HG02759 (cell line): ENCODE measurements at regions not wholly inside any gene's neighbourhood (a gene's known extent, or its start where the extent isn't known, plus 50 kb on each side); places are given as distances from the start of the nearest gene placed in this dataset.
"Not testable (repeated sequence)": the region's sequence is repeated elsewhere in the genome, so short reads cannot be mapped to it uniquely, and the experiment has no call there.

Experiments
- ATAC-seq: cut with Tn5 transposase; IDR thresholded peaks from one replicate; pipeline ENCODE4 v1.9.1; 2021; ENCODE audit warnings: mild to moderate bottlenecking, moderate library complexity; ENCODE audit not compliant: unreplicated experiment

DNA sequence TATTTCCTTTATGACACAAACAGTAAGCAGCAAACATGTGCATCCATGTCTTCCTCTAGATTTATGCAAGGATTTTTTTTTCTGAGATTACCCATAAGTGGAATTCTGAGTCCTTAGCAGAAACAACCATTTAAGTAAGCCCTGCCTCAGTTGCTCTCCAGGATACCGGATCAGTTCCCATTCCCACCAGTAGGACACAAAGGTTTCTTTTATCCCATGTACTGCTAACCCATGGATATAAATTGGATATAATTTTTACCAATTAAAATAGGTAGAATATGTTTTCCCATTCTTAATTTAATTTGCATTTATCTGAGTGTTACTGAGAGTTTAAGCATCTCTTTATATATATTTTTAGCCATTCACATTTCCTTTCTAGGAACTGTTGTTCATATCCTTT, 280.9 kb downstream of the FGFR2 start:
- ATAC-seq, result no peak

DNA sequence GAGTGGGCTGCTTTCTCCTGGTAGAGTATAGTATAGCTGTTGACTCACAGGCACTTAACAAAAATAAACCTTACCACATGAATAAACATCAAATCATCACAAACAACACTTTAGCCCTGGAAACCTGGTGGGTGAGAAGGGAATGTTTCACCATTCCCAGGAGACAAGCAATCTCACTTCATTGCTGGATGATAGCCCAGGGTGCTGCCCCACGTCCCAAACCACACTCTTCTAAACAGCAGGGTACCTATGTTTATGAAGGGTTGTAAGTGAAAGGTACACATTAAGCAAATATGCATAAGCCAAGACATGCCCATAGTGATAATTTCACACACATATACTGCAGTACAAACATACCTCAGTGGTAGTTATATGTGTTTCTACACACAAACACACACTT, 276.2 kb downstream of the FGFR2 start:
- ATAC-seq, result no peak

DNA sequence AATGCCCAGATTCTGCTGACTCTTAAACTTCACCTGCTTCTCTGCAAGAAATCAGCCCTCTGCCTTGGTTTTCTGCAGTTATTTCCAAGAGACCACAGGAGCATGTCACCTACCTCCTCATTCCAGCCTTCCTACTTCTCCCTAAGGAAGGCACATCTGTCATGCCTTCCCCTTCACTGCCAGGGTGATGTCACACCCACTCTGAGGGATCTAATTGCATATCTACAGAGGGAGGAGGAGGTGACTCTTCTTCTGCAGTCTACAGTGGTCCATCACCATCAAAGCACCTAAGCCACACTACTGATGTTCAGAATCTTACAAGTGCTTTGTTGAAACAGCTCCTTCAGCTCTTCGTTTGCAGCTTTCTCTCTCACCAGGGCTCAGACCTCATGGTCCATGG, 275.5 kb downstream of the FGFR2 start:
- no peak for ATAC-seq

DNA sequence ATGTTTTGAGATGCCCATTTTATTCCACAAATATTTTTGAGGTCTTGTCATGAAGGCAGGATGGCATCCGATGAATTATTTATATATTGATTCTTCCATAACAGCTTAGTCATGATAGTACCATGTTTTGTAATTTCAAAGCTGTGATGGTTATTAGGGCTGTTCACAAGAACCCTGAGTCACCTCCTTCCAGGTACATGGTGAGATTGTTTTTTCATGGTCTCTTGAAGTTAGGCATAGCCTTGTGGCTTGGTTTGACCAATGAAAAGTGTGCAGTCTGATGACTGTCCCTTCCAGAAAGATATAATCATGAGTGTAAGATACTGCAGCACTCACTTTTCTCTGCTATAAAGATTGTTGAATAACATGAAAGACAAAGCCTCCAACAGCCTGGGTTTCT, 274.8 kb downstream of the FGFR2 start:
- ATAC-seq, result no peak

DNA sequence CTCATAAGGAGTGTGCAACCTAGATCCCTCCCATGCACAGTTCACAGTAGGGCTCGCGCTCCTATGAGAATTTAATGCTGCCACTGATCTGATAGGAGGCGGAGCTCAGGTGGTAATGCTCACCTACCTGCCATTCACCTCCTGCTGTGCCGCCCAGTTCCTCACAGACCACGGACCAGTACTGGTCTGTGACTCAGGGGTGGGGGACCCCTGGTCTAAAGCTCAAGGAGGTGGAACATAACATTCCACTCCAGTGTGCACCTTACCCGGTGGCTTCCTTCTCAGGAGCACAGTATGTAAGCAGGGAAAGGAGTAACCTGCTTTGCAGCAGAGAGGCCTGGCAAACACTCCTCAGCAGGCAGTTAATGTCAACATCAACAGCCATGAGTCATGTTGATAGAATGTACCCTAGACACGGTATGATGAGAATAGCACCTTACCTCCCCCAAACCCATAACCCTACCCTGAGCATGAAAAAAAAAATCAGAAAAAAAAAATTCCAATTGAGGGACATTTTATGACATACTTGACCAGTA, 273.5 kb downstream of the FGFR2 start:
- no peak for ATAC-seq

DNA sequence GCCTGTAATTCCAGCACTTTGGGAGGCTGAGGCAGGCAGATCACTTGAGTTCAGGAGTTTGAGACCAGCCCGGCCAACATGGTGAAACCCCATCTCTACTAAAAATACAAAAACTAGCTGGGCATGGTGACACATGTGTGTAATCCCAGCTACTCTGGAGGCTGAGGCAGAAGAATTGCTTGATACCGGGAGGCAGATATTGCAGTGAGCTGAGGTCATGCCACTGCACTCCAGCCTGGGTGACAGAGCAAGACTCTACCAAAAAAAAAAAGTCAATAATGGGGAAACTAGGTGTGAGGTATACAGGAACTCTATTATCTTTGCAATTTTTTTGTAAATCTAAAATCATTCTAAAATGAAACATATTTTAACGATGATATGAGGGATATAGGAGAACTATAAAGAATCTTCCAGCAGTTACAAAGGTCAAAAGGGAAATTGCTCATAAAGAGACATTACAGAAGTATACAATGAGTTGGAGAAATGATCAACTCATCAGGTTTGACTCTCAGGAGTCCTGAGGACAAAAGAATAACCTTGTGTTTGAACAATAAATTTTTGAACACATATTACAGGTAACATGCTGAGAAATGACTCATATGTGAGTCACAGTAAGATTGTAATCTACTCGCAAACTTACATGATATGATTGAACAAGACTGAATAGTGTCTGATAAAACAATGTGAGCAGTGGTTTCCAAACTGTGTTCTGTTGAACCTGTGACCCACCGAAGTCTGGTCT, 272.6 kb downstream of the FGFR2 start:
- no peak for ATAC-seq

DNA sequence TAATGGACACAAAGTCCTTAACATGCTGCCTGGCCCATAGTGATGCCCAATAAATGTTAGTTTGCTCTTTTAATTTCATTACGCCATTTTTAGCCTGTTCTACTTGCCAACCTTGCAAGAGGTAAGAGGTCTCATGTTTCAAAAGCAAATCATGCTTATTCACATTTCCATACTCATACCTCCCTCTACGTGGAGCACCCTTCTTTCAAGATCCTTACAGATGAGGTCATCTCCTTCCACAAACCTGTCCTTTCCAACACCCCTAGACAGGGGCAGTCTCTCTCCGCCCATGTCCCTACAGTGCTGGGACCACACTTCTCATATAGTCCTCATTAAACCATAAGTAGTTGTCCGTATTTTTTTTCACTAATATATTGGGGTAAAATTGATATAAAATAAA, 271.3 kb downstream of the FGFR2 start:
- ATAC-seq, result no peak

DNA sequence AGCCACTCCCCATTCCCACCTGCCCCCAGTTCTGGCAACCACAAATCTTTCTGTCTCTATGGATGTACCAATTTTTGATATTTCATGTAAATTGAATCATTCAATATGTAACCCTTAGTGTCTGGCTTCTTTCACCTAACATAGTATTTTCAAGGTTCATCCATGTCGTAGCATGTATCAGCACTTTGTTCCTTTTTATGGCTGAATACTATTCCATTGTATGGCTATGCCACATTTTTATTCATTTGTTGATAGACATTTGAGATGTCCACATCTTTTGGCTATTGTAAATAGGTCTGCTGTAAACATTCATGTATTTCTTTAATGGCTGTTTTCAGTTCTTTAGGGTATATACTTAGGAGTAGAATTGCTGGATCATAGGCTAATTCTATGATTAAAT, 270.5 kb downstream of the FGFR2 start:
- ATAC-seq, result no peak

DNA sequence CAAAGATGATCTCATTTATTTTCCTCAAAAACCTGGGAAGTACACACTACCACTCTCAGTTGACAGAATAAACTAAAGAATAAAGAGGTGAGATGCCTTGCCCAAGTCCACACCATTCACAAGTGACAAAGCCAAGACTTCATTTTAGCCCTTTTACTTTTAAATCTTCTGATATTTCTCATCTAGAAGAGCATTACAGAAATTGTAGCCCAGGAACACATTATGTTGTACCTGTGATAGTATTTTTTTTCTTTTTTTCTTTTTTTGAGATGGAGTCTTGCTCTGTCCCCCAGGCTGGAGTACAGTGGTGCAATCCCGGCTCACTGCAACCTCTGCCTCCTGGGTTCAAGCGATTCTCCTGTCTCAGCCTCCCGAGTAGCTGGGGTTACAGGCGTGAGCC, 268.6 kb downstream of the FGFR2 start:
- not testable (repeated sequence) for ATAC-seq

DNA sequence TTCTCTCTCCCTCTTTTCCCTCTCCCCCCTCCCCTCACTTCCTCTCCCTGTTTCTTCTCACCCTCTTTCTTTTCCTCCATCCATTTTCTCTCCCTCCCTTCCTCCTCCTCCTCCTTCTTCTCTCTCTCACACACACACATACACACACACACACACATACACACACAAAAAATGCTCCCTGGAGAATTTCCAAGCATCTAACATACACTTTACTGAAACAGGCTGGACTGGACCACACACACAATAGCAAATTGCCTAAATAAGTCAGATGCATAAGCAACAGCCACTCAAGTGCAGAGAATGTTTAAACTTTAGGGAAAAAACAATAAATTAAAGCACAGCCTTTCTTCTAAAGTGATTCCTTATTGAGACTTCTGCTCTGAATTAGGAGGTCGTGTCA, 267.7 kb downstream of the FGFR2 start:
- no peak for ATAC-seq

DNA sequence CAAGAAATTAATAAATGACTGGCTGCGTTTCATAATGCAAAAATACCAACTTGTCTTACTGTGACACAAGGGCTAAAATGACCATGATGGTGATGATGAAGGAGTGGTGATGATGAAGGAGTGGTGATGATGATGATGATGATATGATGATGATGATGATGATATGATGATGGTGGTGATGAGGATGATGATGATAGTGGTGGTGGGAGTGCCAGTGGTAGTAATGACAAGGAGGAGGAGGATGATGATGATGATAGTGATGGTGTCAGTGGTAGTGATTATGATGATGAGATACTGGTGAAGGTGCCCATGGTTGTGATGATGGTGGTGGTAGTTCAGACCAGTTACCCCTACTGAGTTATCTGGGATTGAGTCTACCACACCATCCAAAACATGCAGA, 265.9 kb downstream of the FGFR2 start:
- ATAC-seq, result no peak

DNA sequence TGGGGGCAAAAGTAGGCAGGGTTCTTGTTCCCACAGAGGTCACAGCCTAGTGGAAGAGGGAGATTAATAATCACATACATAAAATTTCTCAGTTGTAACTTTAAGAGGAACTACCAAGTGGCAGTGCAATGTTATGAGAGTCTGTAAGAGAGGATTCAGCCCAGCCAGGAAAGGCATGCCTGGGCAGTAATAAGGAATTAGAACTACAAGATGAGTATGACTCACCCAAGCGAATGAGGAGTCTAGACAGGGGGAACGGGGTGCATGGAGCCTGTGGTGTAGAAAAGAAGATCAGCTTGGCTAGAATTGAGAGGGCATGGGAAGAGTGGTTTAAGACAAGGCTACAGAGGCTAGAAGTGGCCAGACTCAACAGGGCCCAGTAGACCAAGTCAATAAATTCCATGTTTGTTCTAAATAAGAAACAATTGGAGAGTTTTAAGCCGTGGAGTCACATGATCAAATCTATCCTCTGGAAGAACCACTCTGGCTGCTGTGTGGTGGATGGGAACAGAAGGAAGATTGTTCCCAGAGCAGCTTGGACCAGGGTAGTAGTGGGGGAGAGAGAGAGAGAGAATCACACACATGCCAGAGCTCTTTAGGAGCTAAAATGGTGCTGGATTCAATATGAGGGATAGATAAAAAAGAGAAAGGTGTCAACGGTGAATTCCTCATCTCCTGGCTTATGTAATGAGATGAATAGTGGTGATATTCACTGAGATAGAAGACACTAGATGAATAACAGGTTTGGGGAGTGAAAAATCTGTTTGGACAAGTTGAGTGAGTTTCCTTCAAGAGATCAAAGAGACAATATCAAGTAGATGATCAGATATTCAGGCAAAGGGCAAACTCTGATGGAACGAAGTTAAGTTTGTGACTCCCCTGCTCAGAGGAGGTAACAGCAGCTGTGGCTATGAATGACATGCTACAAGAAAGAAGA, 265.1 kb downstream of the FGFR2 start:
- no peak for ATAC-seq

DNA sequence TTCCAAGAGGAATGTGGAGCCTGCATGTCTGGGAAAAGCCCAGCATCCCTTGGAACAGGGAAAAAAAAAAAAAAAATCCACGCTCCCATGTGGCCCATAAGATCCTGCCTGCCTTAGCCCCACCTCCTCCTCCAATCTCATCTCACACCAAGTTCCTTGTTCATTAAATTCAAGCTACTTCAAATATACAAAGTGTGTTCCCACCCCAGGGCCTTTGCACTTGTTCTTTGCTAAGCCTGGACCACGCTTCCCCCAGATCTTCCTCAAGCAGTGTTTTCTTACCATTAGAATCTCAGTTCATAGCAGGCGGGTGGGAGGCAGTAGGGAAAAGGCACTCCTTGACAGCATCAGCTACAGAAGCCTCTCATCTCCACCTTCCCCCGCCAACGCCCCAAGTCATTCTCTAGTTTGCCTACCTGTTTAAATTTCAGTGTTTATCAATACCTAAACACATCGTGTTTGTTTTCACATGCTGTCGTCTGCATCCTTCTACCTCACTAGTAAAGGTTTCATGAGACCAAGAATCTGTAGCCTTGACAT, 262.8 kb downstream of the FGFR2 start:
- no peak for ATAC-seq

DNA sequence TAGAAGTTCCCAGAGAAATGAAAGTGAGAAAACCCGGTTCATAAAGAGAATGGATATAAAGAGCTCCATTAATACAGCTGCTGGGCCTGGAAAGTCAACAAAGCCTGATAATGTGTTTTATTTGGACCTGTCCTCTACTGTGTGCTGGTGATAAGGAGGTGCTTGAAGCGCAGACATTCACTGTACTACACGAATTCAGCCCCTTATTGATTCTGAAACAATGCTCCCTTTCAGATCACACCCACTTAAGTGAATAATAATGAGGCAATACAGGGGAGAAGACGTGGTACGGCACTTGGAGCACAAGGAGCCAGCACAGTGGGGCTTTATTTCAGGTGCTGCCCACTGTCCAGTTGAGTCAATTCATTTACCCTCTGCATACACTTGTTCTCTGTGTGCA, 260.8 kb downstream of the FGFR2 start:
- no peak for ATAC-seq

DNA sequence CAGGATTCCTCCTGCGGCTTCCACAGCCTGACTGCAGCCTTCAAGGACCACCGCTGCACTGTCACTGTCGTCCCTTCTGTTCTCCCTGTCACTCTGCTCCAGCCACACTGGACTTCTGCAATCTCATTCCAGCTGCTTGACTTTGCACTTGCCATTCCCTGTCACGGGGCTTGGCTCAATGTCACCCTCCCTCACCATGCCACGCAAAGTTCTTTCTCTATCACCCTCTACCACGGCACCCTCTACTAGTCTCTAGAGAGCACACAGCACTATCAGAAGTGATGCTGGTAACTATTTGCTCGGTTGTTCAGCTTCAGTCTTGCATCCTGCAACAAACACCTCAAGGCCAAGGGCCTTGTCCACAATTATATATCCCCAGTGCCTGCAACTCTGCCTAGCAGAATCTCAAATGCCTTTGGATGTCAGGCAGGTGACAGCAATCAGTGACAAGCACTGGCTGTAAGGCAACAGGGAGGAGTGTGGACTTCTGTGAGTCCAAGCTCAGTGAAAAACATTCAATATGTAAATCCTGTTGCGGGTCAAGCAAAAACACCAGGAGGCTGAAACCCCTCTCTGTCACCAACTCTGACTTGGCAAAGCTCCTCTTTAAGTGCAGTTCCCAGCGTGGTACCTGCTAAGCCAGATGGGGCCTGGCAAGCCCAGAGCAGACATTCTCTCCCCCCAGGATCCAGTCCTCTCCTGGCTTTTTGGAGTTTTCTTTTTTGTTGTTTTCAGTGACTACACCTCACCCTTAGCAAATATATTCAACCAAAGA, 259.9 kb downstream of the FGFR2 start:
- no peak for ATAC-seq

DNA sequence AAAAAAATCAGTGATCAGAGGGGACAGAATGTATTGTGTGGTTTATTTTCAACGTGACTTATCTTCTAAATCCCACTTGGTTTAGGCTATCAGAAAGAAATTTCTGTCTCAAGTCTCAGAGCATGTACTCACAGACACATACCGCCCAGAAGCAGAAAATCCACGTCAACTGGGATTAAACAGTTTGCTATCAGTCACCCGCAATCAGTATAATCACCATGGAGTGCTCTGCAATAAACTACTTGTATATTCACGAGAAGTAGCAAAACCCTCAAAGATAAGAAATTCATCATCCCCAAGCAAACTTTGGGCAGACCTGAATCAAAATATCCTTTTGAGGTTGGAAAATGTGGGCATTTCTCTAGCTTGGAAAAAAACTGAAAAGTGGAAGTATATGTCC, 259.1 kb downstream of the FGFR2 start:
- ATAC-seq, result no peak

DNA sequence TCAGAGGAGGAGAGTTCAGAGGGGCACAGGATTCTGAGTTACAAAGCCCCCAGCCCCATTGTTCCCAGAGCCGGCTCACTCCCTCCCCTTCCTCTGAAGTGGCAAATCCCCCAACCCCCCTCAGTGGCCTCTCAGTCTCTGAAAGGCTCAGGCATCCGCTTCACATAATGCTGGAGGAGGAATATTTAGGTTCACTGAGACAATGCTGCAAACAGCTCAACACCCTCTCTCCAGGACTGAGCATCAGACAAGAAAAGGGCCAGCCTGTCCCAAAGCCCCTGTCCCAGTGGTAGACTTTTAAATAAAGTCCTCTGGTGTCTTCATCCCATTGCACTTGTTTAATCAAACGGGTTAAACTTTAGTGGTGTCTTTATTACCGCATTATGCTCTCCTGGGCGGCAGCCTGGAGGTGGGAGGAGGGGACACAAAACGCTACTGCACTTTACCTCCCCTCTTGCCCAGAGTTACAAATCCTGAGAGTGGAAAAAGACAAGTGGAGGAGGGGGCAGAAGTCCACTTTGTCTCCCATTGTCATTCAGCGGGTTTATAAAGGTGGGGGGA, 257.9 kb downstream of the FGFR2 start:
- no peak for ATAC-seq

DNA sequence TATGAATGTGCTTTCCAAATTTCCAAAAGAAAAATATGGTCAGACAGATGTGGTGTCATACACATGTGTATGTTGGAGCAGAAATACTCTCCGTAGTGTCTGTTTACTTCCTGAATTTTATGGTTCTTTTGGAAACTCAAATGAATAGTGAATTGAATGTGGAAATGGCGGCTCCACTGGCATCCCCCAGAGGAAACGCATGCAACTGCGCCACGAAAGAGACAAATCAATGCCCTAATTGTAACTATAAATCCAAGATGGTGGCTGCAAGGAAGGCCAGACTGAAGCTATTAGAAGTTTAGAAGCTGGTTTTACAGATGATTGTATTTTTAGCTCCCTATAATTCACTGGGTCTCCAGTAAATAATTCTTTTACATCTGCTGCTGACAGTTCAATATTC, 246.7 kb downstream of the FGFR2 start:
- no peak for ATAC-seq

DNA sequence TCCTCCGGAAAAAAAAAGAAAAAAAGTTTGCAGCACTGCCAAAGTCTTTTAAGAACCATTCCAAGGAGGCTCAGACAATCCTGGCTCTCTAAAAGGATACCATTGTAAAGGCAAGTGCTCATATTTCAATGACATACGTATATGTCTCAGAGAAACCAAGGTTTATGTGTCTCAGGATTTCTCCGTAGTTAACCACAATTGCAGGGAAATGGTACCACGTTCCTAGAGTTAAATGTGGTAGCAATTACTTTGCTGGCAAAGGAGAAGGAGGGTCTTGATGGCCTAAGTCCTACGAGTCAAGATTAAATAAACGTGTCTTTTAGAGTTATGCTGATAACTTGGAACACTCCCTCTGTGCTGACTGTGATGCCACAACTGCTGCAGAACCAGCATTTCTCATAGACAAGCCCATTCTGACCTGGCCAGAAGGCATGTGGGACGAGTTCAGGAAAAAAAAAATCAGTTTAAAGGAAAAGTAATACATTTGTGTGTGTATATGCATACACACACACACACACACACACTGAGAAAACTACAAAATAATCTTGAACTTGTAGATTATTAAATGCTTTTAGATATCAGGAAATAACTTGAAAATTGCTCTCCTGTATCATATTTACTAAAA, 245.9 kb downstream of the FGFR2 start:
- no peak for ATAC-seq

DNA sequence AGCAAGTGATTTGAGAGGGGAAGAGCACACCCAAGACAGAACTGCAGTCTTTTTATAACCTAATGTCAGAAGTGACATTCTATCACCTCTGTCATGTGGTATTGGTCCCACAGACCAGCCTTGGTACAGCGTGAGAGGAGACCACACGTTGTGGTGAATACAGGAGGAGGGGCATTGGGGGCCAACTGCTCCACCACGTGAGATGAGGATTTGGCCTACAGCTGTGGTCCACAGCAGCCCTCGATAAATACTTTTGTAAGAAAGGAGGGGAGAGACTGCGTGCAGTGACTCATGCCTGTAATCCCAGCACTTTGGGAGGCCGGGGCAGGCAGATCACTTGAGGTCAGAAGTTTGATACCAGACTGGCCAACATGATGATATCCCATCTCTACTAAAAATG, 243.1 kb downstream of the FGFR2 start:
- no peak for ATAC-seq
